ENCODE measurements at regions not wholly inside any gene's neighbourhood (a gene's known extent, or its start where the extent isn't known, plus 50 kb on each side); places are given as distances from the start of the nearest gene placed in this dataset.

GRCh38 chr16:50924759-50925545 is 183.1 kb downstream of the CYLD start:
- no peak for TF ChIP-seq TCF7 (CRISPR knock-in tag; IDR thresholded peaks at IDR 0.05; ENCODE audit: low read depth)
- TF ChIP-seq, protein P1, sequence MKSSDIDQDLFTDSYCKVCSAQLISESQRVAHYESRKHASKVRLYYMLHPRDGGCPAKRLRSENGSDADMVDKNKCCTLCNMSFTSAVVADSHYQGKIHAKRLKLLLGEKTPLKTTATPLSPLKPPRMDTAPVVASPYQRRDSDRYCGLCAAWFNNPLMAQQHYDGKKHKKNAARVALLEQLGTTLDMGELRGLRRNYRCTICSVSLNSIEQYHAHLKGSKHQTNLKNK (CRISPR knock-in tag; IDR thresholded peaks at IDR 0.05), result no peak
- TF ChIP-seq ATF6 (CRISPR knock-in tag; IDR thresholded peaks at IDR 0.05), result no peak
- TF ChIP-seq RORB (CRISPR knock-in tag; IDR thresholded peaks at IDR 0.05), result no peak
- no peak for TF ChIP-seq ETV6 (CRISPR knock-in tag; IDR thresholded peaks at IDR 0.05)
- TF ChIP-seq OVOL2 (CRISPR knock-in tag; IDR thresholded peaks at IDR 0.05; ENCODE audit: borderline replicate concordance), result no peak
- TF ChIP-seq ZNF219 (CRISPR knock-in tag; IDR thresholded peaks at IDR 0.05; ENCODE audit: borderline replicate concordance), result no peak
- TF ChIP-seq, protein P2, sequence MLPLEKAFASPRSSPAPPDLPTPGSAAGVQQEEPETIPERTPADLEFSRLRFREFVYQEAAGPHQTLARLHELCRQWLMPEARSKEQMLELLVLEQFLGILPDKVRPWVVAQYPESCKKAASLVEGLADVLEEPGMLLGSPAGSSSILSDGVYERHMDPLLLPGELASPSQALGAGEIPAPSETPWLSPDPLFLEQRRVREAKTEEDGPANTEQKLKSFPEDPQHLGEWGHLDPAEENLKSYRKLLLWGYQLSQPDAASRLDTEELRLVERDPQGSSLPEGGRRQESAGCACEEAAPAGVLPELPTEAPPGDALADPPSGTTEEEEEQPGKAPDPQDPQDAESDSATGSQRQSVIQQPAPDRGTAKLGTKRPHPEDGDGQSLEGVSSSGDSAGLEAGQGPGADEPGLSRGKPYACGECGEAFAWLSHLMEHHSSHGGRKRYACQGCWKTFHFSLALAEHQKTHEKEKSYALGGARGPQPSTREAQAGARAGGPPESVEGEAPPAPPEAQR (CRISPR knock-in tag; IDR thresholded peaks at IDR 0.05), result no peak
- no peak for TF ChIP-seq TP53 (CRISPR knock-in tag; IDR thresholded peaks at IDR 0.05)
- no peak for TF ChIP-seq TEAD4 (CRISPR knock-in tag; IDR thresholded peaks at IDR 0.05)
- no peak for TF ChIP-seq ZBTB21 (CRISPR knock-in tag; IDR thresholded peaks at IDR 0.05; ENCODE audit: borderline replicate concordance)
- TF ChIP-seq ARID4B (CRISPR knock-in tag; IDR thresholded peaks at IDR 0.05; ENCODE audit: borderline replicate concordance), result no peak
- no peak for TF ChIP-seq E2F1 (CRISPR knock-in tag; IDR thresholded peaks at IDR 0.05)
- no peak for TF ChIP-seq ZNF121 (CRISPR knock-in tag; IDR thresholded peaks at IDR 0.05)
- no peak for TF ChIP-seq AFF4 (CRISPR knock-in tag; IDR thresholded peaks at IDR 0.05; ENCODE audit: borderline replicate concordance)
- no peak for TF ChIP-seq RELA (CRISPR knock-in tag; IDR thresholded peaks at IDR 0.05; ENCODE audit: borderline replicate concordance)
- TF ChIP-seq ZNF317 (CRISPR knock-in tag; IDR thresholded peaks at IDR 0.05; ENCODE audit: borderline replicate concordance, low read depth), result no peak
- no peak for TF ChIP-seq CDX4 (CRISPR knock-in tag; IDR thresholded peaks at IDR 0.05; ENCODE audit: borderline replicate concordance)
- no peak for TF ChIP-seq ZNF512 (CRISPR knock-in tag; IDR thresholded peaks at IDR 0.05; ENCODE audit: borderline replicate concordance)
- Mint-ChIP-seq H3K4me3 (no peak overlapping the region), H3K9me3 (peaks cover 5% of the 10 kb centered on the region), H3K4me1 (peaks cover 8% of the 10 kb centered on the region; the same call in 1 of the 2 replicates), H3K36me3 (no peaks in the 10 kb centered on the region), H3K27me3 (ENCODE audit: low read depth) (peaks cover 3% of the 10 kb centered on the region), H3K27ac (no peak overlapping the region)
- DNase-seq (ENCODE audit: low spot score), result no peak
- ChIA-PET CTCF (interaction anchor here (1.4 kb wide), 1 partner anchor 41 kb away, joined by 3 read pairs; no protein-coding TSS in a partner anchor), POLR2A (no interaction called here)
- no peak for ATAC-seq

All from WTC11 (cell line).